Body of pancreas (tissue), 4 donors: ENCODE measurements at regions not wholly inside any gene's neighbourhood (a gene's known extent, or its start where the extent isn't known, plus 50 kb on each side); places are given as distances from the start of the nearest gene placed in this dataset.

ENCODE experiments used
- POLR2A ChIP-seq, 3 donors: fragments of 450-650 bp; IDR thresholded peaks; one replicate each; pipeline ENCODE4 v1.6.1; 2016; ENCODE audit warnings: antibody characterized with exemption in 3 of 3, mild to moderate bottlenecking in 2 of 3
- TF ChIP-seq, protein P1 (sequence below), 7 experiments: fragments of 450-650 bp in 4 of 7; fragments of 200-600 bp in 3 of 7; sonication (generic) in 3 of 7; IDR thresholded peaks; one replicate each; pipeline ENCODE4 v1.5.1; 2016 to 2019; ENCODE audit warnings: antibody characterized with exemption in 7 of 7

DNA sequence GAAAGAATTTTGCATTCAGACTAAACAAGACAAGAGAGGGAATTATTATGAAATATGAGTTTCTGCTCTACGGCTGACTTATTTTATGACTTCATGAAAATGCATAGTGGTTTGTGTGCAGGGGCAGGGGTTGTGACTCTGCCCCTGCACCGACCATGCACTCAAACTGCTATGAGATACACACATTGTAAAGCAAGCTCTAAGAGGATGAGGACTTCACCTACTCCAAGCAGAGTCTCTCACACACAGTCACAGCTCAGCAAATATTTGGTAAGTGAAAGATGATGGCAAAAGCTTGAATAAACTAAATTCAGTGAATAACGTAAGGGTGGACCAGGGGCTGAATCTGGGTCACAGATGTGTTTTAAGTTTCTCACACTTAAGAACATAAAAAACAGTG lies 542.9 kb downstream of the PRELID2 start:
- TF ChIP-seq, protein P1, sequence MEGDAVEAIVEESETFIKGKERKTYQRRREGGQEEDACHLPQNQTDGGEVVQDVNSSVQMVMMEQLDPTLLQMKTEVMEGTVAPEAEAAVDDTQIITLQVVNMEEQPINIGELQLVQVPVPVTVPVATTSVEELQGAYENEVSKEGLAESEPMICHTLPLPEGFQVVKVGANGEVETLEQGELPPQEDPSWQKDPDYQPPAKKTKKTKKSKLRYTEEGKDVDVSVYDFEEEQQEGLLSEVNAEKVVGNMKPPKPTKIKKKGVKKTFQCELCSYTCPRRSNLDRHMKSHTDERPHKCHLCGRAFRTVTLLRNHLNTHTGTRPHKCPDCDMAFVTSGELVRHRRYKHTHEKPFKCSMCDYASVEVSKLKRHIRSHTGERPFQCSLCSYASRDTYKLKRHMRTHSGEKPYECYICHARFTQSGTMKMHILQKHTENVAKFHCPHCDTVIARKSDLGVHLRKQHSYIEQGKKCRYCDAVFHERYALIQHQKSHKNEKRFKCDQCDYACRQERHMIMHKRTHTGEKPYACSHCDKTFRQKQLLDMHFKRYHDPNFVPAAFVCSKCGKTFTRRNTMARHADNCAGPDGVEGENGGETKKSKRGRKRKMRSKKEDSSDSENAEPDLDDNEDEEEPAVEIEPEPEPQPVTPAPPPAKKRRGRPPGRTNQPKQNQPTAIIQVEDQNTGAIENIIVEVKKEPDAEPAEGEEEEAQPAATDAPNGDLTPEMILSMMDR (IDR thresholded peaks at IDR 0.05): no peak
- TF ChIP-seq POLR2A (IDR thresholded peaks at IDR 0.05): no peak
